ENCODE measurements at regions not wholly inside any gene's neighbourhood (a gene's known extent, or its start where the extent isn't known, plus 50 kb on each side); places are given as distances from the start of the nearest gene placed in this dataset.

DNA sequence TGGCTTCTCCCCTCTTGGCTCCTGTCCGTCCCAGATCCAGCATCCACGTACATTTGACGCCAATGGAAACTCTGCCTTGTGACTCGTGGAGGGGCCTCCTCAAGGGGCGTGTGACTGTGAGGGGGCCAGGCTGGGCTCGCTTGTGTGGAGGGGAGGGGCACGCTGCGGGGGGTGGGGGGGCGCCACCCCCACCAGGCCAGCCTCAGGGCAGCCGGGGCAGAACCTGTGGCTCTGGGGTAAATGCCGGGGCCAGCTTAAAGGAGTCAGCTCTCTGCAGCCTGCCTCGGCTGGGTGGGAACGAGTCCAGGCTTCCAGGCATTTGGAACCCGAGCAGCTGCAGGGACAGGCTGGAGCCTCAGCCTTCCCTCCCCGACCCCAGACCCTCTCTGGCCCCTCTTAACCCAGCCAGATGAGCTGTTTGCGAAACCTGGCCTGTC, 94.1 kb downstream of the SIK1 start:
- no peak for DNase-seq

DNA sequence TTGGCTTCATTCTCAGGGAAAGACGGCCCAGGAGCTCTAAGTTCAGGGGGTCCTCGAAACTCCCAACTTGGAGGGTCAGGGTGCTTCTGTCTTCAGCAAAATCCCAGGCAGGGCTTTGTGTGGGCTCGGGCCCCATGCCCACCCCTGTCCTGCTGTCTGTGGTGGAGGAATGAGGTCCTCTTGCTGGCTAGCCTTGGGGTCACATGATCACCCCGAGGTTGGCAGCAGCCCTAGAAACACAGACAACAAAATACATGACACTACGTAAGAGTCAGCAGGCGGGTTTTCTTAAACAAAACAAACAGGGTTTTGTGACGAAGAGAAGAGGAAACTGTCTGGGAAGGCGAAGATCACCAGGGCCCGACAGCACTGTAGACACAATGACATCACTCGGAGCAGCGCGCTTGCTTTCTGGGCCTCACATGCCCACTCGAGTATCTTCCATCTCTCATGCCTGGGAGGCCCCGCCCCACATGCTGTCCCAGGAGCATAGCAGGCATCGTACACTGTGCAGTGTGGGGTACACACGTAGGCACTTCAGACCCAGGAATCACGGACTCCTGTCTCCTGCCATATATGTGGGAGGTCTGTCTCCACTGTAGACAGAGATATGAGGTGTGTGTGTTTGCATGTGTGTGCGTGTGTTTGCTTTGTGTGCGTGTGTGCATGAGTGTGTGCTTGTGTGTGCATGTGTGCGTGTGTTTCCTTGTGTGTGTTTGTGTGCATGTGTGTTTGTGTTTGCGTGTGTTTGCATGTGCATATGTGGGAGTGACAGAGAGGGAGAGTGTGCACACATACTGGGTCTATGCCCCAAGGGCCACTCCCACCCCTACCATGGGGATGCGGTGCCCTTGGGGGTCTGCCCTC, 94.7 kb downstream of the SIK1 start:
- DNase-seq: peak; percentile 45

DNA sequence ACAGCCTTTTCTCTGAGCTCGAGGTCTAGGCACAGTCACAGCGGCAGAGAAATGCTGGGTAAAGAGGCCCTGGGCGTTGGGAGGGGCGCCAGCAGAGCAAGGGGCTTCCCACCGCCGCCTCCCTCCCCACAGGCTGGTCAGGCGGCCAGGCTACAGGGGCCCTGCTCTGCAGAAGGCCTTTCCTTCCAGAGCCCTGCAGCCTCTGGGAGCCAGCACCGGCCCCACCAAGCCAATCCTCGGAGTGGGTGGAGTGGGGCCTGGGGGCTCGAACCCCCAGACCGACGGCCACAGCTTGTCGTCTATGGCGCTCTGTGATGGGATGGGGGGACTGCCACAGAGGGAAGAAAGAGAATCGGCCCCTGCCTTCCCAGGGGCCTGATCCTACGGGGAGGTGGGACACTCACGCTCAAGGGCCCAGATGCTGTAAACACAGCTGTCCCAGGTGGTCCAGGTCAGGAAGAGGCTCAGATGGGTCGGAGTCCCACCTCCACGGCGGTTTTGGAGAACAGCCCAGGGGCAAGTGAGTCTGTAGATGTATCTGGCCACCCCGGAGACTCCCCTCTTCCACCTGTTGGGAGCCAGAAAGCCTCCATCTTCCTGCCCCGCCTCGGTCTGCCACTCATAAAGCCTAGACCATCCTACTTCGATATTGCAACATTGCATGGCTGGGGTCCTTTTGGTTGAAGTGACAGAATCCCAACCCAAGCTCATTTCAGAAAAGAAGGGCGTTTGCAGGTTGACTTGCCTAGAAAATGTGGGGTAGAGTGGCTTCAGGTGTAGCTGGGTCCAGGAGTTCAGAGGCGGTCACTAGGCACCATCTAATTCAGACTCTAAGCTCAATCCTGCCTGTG, 95.6 kb downstream of the SIK1 start:
- DNase-seq: no peak

DNA sequence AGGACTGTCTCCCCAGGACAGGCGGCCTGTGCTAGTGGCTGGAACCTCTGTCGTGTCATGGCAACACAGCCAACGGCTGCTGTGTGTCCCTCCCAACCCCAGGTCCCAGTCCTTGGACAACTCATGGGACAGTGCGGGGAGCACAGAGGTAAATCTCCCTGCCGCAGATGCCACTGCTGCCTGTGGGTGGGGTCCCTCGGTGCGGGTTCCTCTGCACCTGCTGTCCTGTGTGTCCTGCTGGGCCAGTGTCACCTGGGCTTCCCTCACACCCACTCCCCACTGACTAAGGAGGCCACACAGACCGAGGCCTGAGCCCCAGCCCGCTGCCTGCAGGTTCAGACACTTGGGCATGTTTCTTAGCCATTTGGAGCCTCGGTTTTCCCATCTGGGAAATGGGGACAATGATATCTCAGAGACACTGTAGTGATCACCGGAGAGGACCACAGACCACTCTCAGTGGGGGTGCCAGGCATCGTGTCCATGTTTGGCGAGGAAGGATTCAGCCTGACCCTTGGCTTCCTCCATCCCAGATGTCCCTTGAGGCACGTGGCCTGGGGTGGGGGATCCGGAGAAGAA, 96.5 kb downstream of the SIK1 start:
- no peak for DNase-seq

DNA sequence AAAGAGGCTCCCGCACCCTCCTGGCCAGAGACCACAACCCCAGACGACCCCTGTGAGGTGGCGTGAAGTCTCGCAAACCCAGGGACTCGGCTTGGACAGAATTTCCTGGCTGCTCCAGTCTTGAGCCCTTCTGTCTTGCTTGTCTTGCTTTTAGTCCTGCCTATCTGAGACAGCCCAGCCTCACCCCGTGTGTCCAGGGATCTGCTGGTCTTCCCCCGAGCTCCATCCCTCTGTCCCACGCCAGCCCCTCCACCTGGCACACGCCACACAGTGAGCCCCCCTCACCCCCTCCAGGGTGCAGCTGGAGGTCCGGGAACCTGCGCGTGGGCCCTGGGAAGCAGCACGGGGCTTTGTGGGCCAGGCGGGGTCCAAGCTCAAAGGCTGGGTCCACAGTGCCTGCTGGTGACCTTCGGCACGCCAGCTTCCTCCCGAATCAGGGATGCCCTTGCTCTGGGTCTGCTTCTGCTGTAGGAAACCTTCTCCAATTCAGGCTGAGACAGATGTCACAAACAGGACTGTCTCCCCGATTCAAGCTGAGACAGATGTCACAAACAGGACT, 97.1 kb downstream of the SIK1 start:
- no peak for DNase-seq

DNA sequence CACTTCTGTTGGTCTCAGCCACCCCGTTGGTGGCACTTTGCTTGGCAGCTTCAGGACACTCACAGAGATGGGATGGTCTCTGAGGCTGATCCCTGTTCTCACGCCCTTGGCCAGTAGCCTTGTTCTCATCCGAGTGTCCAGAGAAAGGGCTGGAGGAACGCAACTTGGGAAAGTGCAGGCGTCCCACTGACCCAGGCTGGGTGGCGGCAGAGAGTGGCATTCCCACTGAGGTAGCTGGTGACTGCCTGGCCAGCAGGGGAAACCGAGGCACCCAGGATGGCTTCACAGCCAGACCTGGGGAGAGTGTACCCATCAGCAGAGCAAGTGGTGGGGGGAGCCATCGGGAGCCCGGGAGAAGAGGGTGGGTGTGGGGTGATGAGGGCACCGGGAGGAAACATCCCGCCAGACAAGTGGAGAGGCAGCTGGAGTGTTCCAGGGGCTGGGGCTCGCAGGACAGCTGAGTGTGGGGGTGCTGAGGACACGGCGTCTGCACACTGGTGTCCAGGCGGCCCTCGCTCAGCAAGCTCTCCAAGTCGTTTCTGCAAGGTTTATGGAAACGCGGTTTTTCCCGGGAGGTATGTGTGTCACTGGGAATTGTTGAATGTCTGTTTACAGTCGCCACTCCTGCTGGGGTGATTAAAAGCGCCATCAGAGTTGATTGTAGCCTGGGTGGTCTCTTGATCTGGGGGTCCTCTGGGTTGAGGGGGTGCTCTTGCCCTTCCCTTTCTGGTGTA, 97.8 kb downstream of the SIK1 start:
- DNase-seq: no peak

DNA sequence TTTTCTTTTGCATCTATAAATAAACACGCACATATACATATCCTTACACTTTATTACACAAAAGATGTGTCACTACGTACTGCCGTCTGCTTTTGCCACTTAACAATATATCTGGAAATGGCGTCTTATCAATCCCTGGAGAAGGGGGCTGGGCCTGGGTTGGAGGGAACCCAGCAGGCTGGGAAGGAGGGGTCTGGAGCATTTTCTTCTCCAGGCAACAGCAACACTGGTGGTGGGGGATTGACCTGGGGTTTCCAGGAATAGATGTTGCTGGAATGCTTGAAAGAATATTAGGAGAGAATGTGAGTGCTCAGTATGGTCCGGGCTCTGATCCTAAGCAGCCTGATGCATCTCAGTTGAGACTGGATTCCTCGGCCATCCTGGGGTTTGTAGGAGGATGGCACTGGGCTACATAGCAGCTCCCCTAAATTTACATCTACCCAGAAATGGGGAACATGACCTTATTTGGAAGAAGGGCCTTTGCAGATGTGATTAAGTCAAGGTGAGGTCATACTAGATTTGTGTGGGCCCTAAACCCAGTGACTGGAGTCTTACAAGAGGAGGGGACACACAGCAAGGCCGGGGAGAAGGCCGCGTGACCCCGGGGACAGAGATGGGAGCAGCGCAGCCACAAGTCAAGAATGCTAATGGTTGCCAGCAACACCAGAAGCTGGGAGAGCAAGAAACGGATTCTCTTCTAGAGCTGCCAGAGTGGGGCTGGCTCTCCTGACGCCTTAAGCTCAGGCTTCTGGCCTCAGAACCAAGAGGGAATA, 98.6 kb downstream of the SIK1 start:
- DNase-seq: no peak

DNA sequence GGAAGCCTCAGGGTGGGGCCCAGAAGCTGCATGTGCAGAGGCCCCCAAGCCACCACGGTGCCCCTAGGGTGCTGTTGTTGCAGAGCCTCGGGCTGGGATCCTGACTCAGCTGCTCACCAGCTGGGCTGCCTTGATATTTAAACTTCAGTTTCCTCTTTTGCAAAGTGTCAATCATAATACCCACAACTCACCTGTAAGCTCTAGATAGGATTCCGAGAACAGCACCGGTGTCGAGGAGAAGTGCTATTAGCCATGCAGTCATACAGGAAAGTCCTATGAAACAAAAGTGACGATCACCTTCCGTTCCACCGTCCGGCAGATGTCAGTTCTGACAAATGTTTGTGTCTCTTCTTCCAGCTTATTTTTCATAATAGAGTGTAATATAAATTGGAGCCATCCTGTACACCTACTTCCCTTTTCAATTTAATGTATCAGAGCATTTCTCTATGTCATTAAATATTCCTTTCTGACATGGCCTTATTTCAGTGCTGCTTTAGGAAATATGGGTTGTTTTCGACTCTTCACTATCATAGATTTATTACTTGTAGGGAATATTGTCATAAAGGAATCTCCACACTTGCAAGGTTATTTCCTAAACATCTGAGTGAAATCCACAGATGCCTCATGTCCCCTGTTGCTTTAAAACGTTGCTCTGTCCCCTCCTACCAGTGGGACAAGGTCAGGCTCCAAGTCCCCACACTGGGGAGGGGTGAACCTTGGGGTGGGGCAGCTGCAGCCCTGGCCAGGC, 100.8 kb downstream of the SIK1 start:
- DNase-seq: no peak

DNA sequence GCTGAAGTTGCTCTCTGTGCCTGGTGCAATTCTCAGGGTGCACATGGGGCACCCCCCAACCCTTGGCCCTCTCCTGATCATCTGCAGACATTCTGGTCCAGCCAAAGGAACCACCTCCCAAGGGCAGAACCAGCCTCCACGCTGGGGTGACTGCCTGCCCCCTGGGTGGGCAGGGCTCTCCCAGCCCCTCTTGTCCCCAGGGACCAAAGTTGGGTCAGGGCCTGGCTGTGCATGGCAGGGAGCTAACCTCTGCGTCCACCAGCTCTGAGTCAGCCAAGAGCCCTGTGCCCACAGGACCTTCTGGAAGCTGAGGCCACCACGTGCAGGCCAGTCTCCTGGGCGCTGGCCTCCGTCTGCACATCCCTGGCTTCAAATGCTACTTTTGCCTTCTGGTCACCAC, 101.9 kb downstream of the SIK1 start:
- DNase-seq: no peak

DNA sequence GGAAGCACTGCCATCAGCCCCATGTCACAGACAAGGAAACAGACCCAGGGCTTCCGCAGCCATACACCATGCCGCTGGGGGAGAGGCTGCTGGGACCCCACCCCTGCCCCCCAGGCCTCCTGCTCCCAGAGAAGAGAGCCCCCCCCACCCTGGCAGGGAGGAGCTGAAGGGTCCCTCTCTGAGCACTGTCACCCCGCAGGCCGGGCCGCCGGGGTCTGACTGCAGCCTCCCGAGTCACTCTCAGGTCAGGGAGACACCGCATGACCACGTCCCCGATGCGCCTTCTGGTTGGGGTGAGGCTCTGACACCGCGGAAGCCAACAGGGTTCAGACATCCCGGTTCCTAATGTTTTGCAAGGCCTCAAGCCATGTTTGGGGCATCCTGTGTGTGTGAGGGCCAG, 102.3 kb downstream of the SIK1 start:
- no peak for DNase-seq

DNA sequence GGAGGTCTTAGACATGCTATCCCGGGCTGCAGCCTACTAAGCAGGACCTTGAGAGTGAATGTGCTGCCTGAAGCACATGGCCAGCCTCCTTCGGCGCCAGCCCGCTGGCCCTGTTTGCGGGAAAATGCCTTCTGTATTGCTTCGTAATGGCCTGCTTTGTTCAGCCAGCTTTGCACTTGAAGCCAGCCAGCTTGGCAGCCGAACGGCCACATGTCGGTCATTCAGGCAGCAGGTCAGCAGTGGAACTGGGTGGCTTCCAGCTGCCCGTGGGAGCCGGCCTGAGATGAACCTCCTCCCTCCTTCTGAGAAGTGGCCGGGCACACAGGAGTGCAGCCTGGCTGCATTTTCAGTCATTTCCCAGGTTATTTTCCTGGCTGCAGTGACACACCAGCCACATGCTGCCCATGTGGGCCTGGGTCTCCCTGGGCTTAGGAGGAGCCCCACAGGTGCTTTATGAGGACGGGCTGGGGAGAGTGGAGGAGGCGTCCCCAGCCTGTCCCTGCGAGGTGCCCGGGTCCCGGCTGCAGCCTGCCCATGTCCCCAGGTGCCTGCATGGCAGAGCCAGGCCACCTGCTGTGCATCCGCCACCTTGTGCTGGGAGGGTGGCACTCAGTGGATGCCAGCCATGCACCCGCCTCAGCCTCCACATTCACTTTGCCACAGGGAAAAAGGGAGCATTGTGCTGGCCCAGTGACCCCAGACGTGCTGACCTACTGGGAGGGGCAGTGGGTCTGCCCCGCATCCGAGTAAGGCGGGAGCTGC, 103.5 kb downstream of the SIK1 start:
- DNase-seq: peak; percentile 79

DNA sequence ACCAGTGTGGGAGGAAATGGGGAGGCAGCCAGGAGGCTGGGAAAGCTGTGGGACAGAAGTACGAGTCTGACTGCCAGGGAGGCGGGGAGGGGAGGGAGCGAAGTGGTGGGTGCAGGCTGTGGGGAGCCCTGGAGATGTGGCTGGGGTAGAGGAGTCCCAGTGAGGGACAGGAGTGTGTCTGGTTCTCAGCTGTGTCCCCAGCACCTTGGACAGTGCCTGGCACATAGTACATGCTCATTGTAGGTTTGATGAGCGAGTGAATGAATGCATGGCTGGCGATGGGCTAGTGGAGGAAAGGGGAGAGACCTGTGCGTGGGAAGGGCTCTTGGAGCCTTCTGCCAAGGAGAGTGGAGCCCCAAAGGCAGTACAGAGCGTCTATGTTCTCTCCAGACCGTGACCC, 104.1 kb downstream of the SIK1 start:
- DNase-seq: no peak

DNA sequence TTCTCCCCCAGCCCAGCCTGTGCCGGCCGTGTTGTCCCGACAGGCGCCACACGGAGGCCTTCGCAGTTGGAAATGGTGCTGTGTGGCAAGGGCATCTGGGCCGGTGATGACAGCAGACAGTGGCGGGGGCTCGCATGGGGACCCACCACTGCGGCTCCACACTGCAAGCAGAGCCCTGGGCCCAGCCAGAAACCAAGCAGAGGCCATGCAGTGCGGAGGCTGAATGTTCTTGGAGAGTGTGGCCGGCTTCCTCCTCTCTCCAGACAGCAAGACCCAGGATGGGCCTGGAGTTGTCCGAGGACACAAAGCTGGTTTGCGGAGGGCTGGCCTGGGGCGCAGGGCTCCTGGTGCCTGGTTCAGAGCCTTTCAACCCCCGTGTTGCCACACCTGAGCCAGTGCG, 104.6 kb downstream of the SIK1 start:
- DNase-seq: no peak

DNA sequence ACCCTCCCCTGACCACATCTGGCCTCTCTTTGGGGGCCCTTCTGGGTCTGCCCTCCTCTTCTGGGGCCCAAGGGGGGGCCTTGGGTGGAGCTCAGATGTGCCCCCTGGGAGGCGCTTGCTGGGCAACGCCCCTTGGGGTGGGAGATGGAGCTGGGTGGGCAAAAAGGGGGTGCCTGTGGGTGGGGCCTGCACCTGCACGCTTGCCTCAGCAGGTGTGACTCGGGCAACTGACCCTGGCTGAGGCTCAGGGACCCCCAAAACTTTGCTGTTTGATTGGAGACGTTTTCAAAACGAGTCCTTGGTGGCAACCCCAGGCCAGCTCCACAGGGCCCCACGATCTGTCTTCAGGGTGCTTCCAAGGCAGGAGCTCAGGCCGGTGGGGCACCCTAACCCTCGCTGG, 105.3 kb downstream of the SIK1 start:
- no peak for DNase-seq

DNA sequence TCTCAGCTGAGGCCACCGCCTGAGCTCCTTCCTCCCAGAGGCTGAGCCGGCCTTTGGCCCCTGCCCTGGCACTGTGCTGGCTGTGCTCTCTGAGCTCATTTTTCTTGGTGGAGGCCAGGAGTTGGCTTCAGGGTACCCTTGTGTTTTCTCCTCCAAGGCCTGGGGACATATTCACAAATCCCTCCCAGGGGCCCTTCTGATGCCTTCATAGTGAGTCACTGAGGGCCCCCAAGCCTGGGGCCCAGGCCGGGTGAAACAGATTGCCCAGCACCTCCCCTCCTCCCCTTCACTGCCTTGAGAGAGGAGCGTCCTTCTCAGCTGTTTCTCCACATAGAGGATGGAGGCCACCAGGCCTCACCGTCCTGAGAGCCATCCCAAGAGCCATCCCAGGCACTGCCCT, 105.8 kb downstream of the SIK1 start:
- DNase-seq: no peak

DNA sequence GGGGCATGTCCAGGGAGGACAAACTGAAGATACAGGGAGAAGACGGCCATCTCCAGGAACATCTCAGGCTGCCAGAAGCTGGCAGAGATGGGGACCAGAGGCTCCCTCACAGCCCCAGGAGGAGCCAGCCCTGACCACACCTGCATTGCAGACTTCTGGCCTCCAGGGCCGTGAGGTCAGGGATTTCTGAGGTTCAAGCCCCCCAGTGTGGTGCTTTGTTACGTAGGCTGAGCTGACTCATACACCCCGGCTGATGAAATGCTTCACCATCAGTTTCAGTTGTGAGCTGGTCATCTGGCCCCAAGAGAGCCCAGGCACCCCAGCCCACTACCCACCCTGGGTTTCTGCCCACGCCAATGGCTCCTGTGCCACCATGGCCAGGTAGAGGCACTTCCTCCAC, 106.4 kb downstream of the SIK1 start:
- no peak for DNase-seq

DNA sequence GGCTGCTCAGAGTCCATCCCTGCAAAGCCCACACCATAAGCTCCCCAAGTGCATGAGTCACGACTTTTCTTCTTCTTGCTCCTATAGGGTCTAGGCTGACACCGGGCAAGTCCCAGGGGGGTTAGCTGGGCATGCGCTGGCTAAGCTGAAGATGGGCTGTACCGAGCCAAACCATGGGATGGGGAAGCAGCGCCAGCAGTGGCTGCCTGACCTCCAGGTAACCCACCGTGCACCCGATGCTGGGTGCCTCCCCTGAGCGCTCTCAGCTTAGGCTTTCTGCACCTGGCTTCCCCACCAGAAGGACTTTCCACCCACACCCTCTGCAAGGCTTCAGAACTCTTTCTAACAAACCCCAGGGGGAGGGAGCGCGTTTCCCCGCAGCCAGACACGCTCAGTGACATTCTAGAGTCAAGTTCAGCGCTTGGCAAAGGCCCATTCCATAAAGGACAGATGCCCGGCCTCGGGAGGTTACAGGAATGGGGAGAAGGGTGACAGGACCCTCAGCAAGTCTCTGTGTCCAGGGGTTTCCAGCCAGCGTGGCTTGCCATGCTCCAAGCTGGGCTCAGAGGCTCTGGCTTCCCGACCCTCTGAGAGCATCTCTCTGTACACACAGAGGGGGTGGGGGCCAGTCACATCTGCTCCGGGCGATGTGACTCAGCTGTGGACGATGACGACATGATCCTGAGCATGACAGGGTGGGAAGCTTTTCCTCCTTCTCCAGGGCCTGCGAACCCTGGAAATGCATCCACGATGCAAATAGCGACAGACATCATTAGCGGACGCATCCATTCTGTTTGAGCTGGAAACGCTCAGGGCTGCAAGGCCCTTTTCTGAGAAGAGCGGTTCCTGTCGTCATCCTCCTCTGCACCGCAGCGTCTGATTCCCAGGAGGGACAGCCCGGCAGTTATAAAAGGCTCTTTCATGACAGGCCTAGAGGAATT, 107.8 kb downstream of the SIK1 start:
- DNase-seq: no peak

DNA sequence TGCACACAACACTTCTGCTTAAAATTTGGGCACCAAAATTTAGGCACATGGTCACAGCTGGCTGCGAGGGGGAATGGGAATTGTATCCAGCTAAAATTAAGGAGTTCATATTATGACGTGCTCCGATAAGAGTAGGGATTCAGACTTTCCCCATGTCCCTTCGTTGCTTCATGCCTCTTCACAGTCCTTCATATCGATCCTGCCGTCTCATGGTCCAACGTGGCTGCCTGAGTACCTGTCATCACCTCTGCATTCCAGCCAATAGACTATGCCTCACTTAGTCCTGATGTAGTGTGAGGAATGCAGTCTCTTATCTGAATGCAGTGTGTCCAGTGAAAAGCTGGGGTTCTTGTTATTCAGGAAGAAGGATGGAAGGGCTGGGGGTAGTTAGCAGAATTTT, 108.6 kb downstream of the SIK1 start:
- DNase-seq: no peak

DNA sequence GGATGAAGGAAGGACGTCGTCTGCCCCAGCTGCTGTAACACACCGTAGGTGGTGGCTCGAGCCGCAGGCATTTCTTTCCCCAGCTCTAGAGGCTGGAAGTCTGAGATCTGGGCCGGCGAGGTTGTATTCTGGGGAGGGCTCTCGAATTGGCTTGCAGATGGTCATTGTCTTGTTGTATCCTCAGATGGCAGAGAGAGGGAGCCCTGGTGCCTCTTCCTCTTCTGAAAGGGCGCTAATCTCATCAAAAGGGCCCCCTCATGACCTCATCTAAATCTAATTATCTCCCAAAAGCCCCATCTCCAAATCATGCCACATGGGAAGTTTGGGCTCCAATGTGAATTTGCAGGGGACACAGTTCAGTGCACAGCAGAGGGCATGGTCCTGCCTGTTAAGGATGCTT, 109.0 kb downstream of the SIK1 start:
- DNase-seq: no peak

Data from occipital lobe (tissue), 1 donor.